ENCODE measurements at regions not wholly inside any gene's neighbourhood (a gene's known extent, or its start where the extent isn't known, plus 50 kb on each side); places are given as distances from the start of the nearest gene placed in this dataset.

GRCh38 chr3:78427303-78427702 is 1340.5 kb downstream of the ROBO1 start:
- no peaks in the 10 kb centered on the region for H3K27me3 ChIP-seq (ENCODE audit: insufficient read depth, low read depth, severe bottlenecking)
- H3K27ac ChIP-seq: no peak overlapping the region
- TF ChIP-seq, protein P1, sequence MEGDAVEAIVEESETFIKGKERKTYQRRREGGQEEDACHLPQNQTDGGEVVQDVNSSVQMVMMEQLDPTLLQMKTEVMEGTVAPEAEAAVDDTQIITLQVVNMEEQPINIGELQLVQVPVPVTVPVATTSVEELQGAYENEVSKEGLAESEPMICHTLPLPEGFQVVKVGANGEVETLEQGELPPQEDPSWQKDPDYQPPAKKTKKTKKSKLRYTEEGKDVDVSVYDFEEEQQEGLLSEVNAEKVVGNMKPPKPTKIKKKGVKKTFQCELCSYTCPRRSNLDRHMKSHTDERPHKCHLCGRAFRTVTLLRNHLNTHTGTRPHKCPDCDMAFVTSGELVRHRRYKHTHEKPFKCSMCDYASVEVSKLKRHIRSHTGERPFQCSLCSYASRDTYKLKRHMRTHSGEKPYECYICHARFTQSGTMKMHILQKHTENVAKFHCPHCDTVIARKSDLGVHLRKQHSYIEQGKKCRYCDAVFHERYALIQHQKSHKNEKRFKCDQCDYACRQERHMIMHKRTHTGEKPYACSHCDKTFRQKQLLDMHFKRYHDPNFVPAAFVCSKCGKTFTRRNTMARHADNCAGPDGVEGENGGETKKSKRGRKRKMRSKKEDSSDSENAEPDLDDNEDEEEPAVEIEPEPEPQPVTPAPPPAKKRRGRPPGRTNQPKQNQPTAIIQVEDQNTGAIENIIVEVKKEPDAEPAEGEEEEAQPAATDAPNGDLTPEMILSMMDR (IDR thresholded peaks at IDR 0.05; ENCODE audit: low read depth, low read length): no peak
- DNase-seq: no peak
- H3K4me3 ChIP-seq (ENCODE audit: low read depth, low read length): no peak overlapping the region
- H3K9me3 ChIP-seq (ENCODE audit: severe bottlenecking): no peaks in the 10 kb centered on the region
- H3K36me3 ChIP-seq: no peaks in the 10 kb centered on the region

GRCh38 chr3:78430741-78431140 is 1337.1 kb downstream of the ROBO1 start:
- TF ChIP-seq, protein P1 (IDR thresholded peaks at IDR 0.05; ENCODE audit: low read depth, low read length): no peak
- Histone ChIP-seq H3K27ac (no peak overlapping the region), H3K9me3 (ENCODE audit: severe bottlenecking) (no peaks in the 10 kb centered on the region), H3K27me3 (ENCODE audit: insufficient read depth, low read depth, severe bottlenecking) (no peaks in the 10 kb centered on the region), H3K36me3 (no peaks in the 10 kb centered on the region), H3K4me3 (ENCODE audit: low read depth, low read length) (no peak overlapping the region)
- DNase-seq: no peak

DNA sequence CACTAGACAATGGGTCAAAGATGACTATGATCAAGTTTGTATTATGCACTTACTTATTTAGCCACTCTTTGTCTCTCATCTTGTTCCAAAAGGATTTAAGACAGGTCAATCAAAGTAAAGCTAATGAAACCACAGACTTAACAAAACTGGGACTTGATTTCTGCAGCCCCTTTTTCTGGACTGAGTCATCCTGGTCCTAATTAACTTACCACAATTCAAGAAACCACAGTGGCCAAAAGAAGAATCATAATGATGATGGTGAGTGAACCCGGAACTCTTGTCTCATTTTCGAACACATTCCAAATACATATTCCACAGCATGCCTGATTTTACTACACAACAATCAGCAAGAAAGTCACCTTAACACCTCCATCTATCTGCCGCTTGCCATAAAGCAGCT is 1333.0 kb downstream of the ROBO1 start:
- Histone ChIP-seq H3K27me3 (ENCODE audit: insufficient read depth, low read depth, severe bottlenecking) (no peaks in the 10 kb centered on the region), H3K9me3 (ENCODE audit: severe bottlenecking) (no peaks in the 10 kb centered on the region), H3K36me3 (no peaks in the 10 kb centered on the region), H3K4me3 (ENCODE audit: low read depth, low read length) (no peak overlapping the region), H3K27ac (no peak overlapping the region)
- no peak for DNase-seq
- TF ChIP-seq, protein P1 (IDR thresholded peaks at IDR 0.05; ENCODE audit: low read depth, low read length): no peak

- DNase-seq: no peak
- Histone ChIP-seq H3K9me3 (ENCODE audit: severe bottlenecking) (no peaks in the 10 kb centered on the region), H3K27ac (no peak overlapping the region), H3K4me3 (ENCODE audit: low read depth, low read length) (no peak overlapping the region), H3K27me3 (ENCODE audit: insufficient read depth, low read depth, severe bottlenecking) (no peaks in the 10 kb centered on the region), H3K36me3 (no peaks in the 10 kb centered on the region)
- TF ChIP-seq, protein P1 (IDR thresholded peaks at IDR 0.05; ENCODE audit: low read depth, low read length): no peak
Measured at GRCh38 chr3:78455166-78455565, 1312.6 kb downstream of the ROBO1 start.

DNA sequence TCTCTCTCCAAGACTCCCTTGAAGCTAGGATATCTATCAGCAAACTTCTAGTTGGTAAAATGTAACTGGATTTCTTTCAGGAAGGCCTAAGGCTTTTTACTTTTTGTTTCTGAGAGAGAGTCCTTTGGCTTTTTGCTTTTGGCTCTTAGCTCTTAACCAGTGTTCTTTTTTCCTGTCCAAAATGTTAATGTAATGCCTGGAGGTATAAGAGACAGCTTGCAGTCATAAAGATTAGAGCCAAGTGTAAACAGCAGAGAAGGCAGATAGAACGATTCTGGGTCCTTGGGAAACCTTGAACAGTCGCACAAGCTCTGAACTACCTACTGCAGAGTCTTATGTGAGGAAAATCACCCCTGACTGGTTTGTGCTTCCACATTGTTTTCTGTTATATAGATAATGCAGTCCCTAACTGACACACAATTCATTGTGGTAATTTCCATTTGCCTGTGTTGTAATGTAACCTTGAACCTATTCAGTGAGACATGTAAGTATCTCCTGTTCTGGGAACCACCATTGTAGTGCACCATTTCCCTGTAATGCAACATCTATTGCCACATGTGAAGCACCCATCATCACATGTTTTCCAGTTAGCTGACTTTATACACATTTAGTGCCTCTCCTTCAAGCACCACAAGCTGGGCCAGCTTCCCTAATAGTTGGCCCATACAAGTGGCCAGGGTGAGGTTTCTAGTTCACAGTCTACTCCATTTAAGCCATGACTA is 1311.9 kb downstream of the ROBO1 start:
- no peak overlapping the region for H3K27ac ChIP-seq
- no peaks in the 10 kb centered on the region for H3K27me3 ChIP-seq (ENCODE audit: insufficient read depth, low read depth, severe bottlenecking)
- no peak overlapping the region for H3K4me3 ChIP-seq (ENCODE audit: low read depth, low read length)
- TF ChIP-seq, protein P1 (IDR thresholded peaks at IDR 0.05; ENCODE audit: low read depth, low read length): no peak
- H3K36me3 ChIP-seq: no peaks in the 10 kb centered on the region
- H3K9me3 ChIP-seq (ENCODE audit: severe bottlenecking): no peaks in the 10 kb centered on the region
- no peak for DNase-seq

- no peak for DNase-seq
- H3K27me3 ChIP-seq (ENCODE audit: insufficient read depth, low read depth, severe bottlenecking): no peaks in the 10 kb centered on the region
- TF ChIP-seq, protein P1 (IDR thresholded peaks at IDR 0.05; ENCODE audit: low read depth, low read length): no peak
- no peak overlapping the region for H3K27ac ChIP-seq
- H3K4me3 ChIP-seq (ENCODE audit: low read depth, low read length): no peak overlapping the region
- no peaks in the 10 kb centered on the region for H3K9me3 ChIP-seq (ENCODE audit: severe bottlenecking)
- no peaks in the 10 kb centered on the region for H3K36me3 ChIP-seq
Measured at GRCh38 chr3:78459796-78460195, 1308.0 kb downstream of the ROBO1 start.
